ENCODE measurements at regions not wholly inside any gene's neighbourhood (a gene's known extent, or its start where the extent isn't known, plus 50 kb on each side); places are given as distances from the start of the nearest gene placed in this dataset.

GRCh38 chr20:10893321-10893720, 219.5 kb upstream of the JAG1 start:
- Histone ChIP-seq H3K36me3 (replicated peaks; ENCODE audit: low read depth, low read length) (no peaks in the 10 kb centered on the region), H3K4me3 (ENCODE audit: low read length) (no peak overlapping the region), H3K27me3 (ENCODE audit: low read depth, low read length) (peaks cover 5% of the 10 kb centered on the region), H2AFZ (ENCODE audit: low read depth, low read length) (no peak overlapping the region), H3K79me2 (ENCODE audit: low read length) (no peaks in the 10 kb centered on the region), H3K4me2 (ENCODE audit: low read length) (no peak overlapping the region), H3K4me1 (ENCODE audit: low read length) (no peaks in the 10 kb centered on the region), H4K20me1 (ENCODE audit: insufficient read depth, low read length) (no peaks in the 10 kb centered on the region), H3K27ac (ENCODE audit: low read length) (no peak overlapping the region), H3K9ac (ENCODE audit: low read length) (no peak overlapping the region), H3K9me3 (ENCODE audit: insufficient read depth, low read length) (no peaks in the 10 kb centered on the region)
- TF ChIP-seq, protein P1, sequence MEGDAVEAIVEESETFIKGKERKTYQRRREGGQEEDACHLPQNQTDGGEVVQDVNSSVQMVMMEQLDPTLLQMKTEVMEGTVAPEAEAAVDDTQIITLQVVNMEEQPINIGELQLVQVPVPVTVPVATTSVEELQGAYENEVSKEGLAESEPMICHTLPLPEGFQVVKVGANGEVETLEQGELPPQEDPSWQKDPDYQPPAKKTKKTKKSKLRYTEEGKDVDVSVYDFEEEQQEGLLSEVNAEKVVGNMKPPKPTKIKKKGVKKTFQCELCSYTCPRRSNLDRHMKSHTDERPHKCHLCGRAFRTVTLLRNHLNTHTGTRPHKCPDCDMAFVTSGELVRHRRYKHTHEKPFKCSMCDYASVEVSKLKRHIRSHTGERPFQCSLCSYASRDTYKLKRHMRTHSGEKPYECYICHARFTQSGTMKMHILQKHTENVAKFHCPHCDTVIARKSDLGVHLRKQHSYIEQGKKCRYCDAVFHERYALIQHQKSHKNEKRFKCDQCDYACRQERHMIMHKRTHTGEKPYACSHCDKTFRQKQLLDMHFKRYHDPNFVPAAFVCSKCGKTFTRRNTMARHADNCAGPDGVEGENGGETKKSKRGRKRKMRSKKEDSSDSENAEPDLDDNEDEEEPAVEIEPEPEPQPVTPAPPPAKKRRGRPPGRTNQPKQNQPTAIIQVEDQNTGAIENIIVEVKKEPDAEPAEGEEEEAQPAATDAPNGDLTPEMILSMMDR (IDR thresholded peaks at IDR 0.05; ENCODE audit: low read depth, low read length), result no peak
- no peak for TF ChIP-seq EZH2phosphoT487 (IDR thresholded peaks at IDR 0.05; ENCODE audit: low read depth)

DNA sequence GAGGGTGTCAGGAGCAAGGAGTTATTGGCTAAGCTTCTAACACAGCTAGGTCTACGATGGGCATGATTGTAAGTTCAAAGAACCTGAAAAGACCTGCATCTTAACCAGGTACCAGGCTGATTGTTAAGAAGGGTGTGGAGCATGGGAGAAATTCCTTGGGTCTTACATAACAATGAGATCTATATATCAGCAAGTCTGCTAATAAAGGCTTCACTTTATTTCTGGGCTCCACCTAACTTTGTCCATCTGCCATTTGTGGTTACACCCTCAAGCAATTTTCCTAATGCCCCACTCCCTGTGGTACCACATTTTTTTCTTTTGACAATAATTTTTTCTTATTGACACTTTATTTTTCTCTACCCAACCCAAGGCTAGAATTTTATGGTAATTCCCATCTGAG, 223.5 kb upstream of the JAG1 start:
- TF ChIP-seq, protein P1 (IDR thresholded peaks at IDR 0.05; ENCODE audit: low read depth, low read length), result no peak
- TF ChIP-seq EZH2phosphoT487 (IDR thresholded peaks at IDR 0.05; ENCODE audit: low read depth), result no peak
- H4K20me1 ChIP-seq (ENCODE audit: insufficient read depth, low read length), result no peaks in the 10 kb centered on the region

GRCh38 chr20:10898552-10898951, 224.8 kb upstream of the JAG1 start:
- no peaks in the 10 kb centered on the region for H3K79me2 ChIP-seq (ENCODE audit: low read length)
- no peaks in the 10 kb centered on the region for H4K20me1 ChIP-seq (ENCODE audit: insufficient read depth, low read length)
- no peak overlapping the region for H3K9ac ChIP-seq (ENCODE audit: low read length)
- H3K4me2 ChIP-seq (ENCODE audit: low read length), result no peak overlapping the region
- H3K27ac ChIP-seq (ENCODE audit: low read length), result no peak overlapping the region
- TF ChIP-seq, protein P1 (IDR thresholded peaks at IDR 0.05; ENCODE audit: low read depth, low read length), result no peak
- no peak for TF ChIP-seq EZH2phosphoT487 (IDR thresholded peaks at IDR 0.05; ENCODE audit: low read depth)
- H3K9me3 ChIP-seq (ENCODE audit: insufficient read depth, low read length), result no peaks in the 10 kb centered on the region
- no peaks in the 10 kb centered on the region for H3K4me1 ChIP-seq (ENCODE audit: low read length)
- H3K27me3 ChIP-seq (ENCODE audit: low read depth, low read length), result peaks cover 27% of the 10 kb centered on the region
- no peaks in the 10 kb centered on the region for H3K36me3 ChIP-seq (replicated peaks; ENCODE audit: low read depth, low read length)
- H3K4me3 ChIP-seq (ENCODE audit: low read length), result no peak overlapping the region
- H2AFZ ChIP-seq (ENCODE audit: low read depth, low read length), result no peak overlapping the region

More for the DNA sequence above, 223.5 kb upstream of the JAG1 start:
- H3K27ac ChIP-seq (ENCODE audit: low read length), result no peak overlapping the region
- H2AFZ ChIP-seq (ENCODE audit: low read depth, low read length), result no peak overlapping the region
- H3K27me3 ChIP-seq (ENCODE audit: low read depth, low read length), result peaks cover 23% of the 10 kb centered on the region
- no peaks in the 10 kb centered on the region for H3K79me2 ChIP-seq (ENCODE audit: low read length)
- H3K9ac ChIP-seq (ENCODE audit: low read length), result no peak overlapping the region
- H3K4me1 ChIP-seq (ENCODE audit: low read length), result no peaks in the 10 kb centered on the region
- H3K9me3 ChIP-seq (ENCODE audit: insufficient read depth, low read length), result no peaks in the 10 kb centered on the region
- no peaks in the 10 kb centered on the region for H3K36me3 ChIP-seq (replicated peaks; ENCODE audit: low read depth, low read length)
- H3K4me2 ChIP-seq (ENCODE audit: low read length), result no peak overlapping the region
- H3K4me3 ChIP-seq (ENCODE audit: low read length), result no peak overlapping the region

DNA sequence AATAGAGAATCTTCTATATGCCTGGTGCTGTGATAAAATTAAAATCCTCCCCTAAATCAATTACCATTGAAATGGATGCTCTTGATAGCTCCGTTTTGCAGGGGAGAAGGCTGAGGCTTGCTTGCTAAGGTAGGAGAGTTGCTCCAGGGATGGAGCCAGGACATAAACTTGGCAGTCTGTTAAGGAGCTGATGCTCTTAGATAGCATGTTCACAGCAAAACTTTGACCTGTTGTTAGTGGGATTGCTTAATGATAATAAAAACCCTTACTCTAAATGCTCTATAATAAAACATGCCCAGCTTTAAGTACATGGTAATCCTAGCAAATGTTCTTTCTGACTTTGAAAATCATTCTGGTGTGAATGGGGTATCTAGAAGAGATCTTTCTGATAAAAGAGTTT, 228.4 kb upstream of the JAG1 start:
- no peak overlapping the region for H3K4me2 ChIP-seq (ENCODE audit: low read length)
- H3K36me3 ChIP-seq (replicated peaks; ENCODE audit: low read depth, low read length), result no peaks in the 10 kb centered on the region
- no peak overlapping the region for H3K9ac ChIP-seq (ENCODE audit: low read length)
- no peak overlapping the region for H2AFZ ChIP-seq (ENCODE audit: low read depth, low read length)
- TF ChIP-seq EZH2phosphoT487 (IDR thresholded peaks at IDR 0.05; ENCODE audit: low read depth), result no peak
- TF ChIP-seq, protein P1 (IDR thresholded peaks at IDR 0.05; ENCODE audit: low read depth, low read length), result no peak
- peaks cover 37% of the 10 kb centered on the region for H3K27me3 ChIP-seq (ENCODE audit: low read depth, low read length)
- H3K4me1 ChIP-seq (ENCODE audit: low read length), result no peaks in the 10 kb centered on the region
- no peak overlapping the region for H3K4me3 ChIP-seq (ENCODE audit: low read length)
- no peaks in the 10 kb centered on the region for H3K9me3 ChIP-seq (ENCODE audit: insufficient read depth, low read length)
- H4K20me1 ChIP-seq (ENCODE audit: insufficient read depth, low read length), result no peaks in the 10 kb centered on the region
- no peak overlapping the region for H3K27ac ChIP-seq (ENCODE audit: low read length)
- no peaks in the 10 kb centered on the region for H3K79me2 ChIP-seq (ENCODE audit: low read length)

Data from OCI-LY3 (cell line).